SU-DHL-6 (cell line): ENCODE measurements at regions not wholly inside any gene's neighbourhood (a gene's known extent, or its start where the extent isn't known, plus 50 kb on each side); places are given as distances from the start of the nearest gene placed in this dataset.

Experiments
- H2AFZ ChIP-seq: fragments of 200-600 bp; sonication (generic); 2 replicates; pipeline ENCODE4 v1.6.1; 2014; ENCODE audit warnings: low read depth, mild to moderate bottlenecking, moderate library complexity, mixed read lengths, antibody characterized with exemption, low read length; ENCODE audit not compliant: severe bottlenecking
- H3F3A ChIP-seq: fragments of 200-600 bp; shearing (Covaris generic); 2 replicates; pipeline ENCODE4 v1.6.0; 2016; ENCODE audit warnings: antibody characterized with exemption, mild to moderate bottlenecking; ENCODE audit not compliant: insufficient read depth
- H3K27ac ChIP-seq: fragments of 200-600 bp; sonication (generic); 2 replicates; pipeline ENCODE4 v1.5.1; 2016; ENCODE audit warnings: low read depth, mild to moderate bottlenecking, low read length, moderate library complexity, mixed read lengths
- H3K27me3 ChIP-seq: fragments of 200-600 bp; sonication (generic), shearing (Covaris generic); 2 replicates; pipeline ENCODE4 v1.6.0; 2014; ENCODE audit warnings: mild to moderate bottlenecking, low read length
- H3K36me3 ChIP-seq: fragments of 200-600 bp; sonication (generic); 2 replicates; pipeline ENCODE4 v1.6.1; 2014; ENCODE audit warnings: mild to moderate bottlenecking, low read length, mixed read lengths
- H3K4me2 ChIP-seq: fragments of 300-600, 200-600 bp; shearing (Covaris generic), sonication (generic); 2 replicates; pipeline ENCODE4 v1.6.0; 2014; ENCODE audit warnings: low read length, low read depth, mild to moderate bottlenecking; ENCODE audit not compliant: poor library complexity, severe bottlenecking
- H3K4me3 ChIP-seq: fragments of 200-600 bp; sonication (generic); 2 replicates; pipeline ENCODE4 v1.5.1; 2014; ENCODE audit warnings: antibody characterized with exemption, low read length, mild to moderate bottlenecking, mixed read lengths; ENCODE audit not compliant: insufficient read depth, poor library complexity, severe bottlenecking
- H3K79me2 ChIP-seq: fragments of 200-600 bp; sonication (generic); 2 replicates; pipeline ENCODE4 v1.6.1; 2014; ENCODE audit warnings: mild to moderate bottlenecking, low read length, moderate library complexity; ENCODE audit not compliant: insufficient read depth
- H3K9ac ChIP-seq: fragments of 200-600 bp; sonication (generic); 2 replicates; pipeline ENCODE4 v1.7.0; 2014; ENCODE audit warnings: mild to moderate bottlenecking, low read length
- H3K9me2 ChIP-seq: fragments of 200-600 bp; sonication (generic); replicated peaks from 2 replicates; pipeline ENCODE4 v1.6.1; 2014; ENCODE audit warnings: low read length; ENCODE audit not compliant: insufficient read depth
- H3K9me3 ChIP-seq: fragments of 200-600 bp; sonication (generic); 2 replicates; pipeline ENCODE4 v1.6.1; 2014; ENCODE audit warnings: low read length, mixed read lengths; ENCODE audit not compliant: insufficient read depth
- H4K20me1 ChIP-seq: fragments of 200-600 bp; sonication (generic); 2 replicates; pipeline ENCODE4 v1.6.1; 2014; ENCODE audit warnings: low read depth, mild to moderate bottlenecking, antibody characterized with exemption, low read length, moderate library complexity, mixed read lengths
- CTCF ChIP-seq: fragments of 200-600 bp; sonication (generic); IDR thresholded peaks from one replicate; pipeline ENCODE4 v1.5.1; 2017; ENCODE audit warnings: antibody characterized with exemption, mild to moderate bottlenecking, low read length, moderate library complexity; ENCODE audit not compliant: insufficient read depth, poor library complexity, severe bottlenecking
- EZH2phosphoT487 ChIP-seq: fragments of 200-600 bp; sonication (generic), shearing (Covaris generic); conservative IDR thresholded peaks from 2 replicates; pipeline ENCODE4 v1.6.1; 2018; ENCODE audit warnings: mild to moderate bottlenecking, antibody characterized with exemption, low read length, moderate library complexity, mixed read lengths

- Histone ChIP-seq H3K9ac (no peak overlapping the region), H3K4me2 (no peak overlapping the region), H3K27me3 (no peaks in the 10 kb centered on the region), H3K36me3 (no peaks in the 10 kb centered on the region), H3K9me3 (no peaks in the 10 kb centered on the region), H2AFZ (no peak overlapping the region), H3K4me3 (no peak overlapping the region), H4K20me1 (no peaks in the 10 kb centered on the region), H3K27ac (no peak overlapping the region), H3K79me2 (no peaks in the 10 kb centered on the region), H3F3A (no peaks in the 10 kb centered on the region), H3K9me2 (no peaks in the 10 kb centered on the region)
- TF ChIP-seq EZH2phosphoT487 (no peak), CTCF (no peak)
These were observed 286.7 kb downstream of the OTUD1 start for GRCh38 chr10:23725548-23725947.

DNA sequence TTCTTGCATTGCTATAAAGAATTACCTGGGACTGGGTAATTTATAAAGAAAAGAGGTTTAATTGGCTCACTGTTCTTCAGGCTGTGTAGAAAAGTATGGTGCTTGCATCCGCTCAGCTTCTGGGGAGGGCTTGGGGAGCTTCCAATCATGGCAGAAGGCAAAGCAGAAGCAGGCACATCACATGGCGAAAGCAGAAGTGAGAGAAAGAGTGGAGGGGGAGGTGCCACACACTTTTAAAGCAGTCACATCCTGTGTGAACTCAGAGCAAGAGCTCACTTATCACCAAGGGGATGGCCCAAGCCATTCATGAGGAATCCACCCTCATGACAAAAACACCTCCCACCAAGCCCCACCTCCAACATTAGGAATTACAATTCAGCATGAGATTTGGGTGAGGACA, 303.5 kb downstream of the OTUD1 start:
- H3K9me3 ChIP-seq = no peaks in the 10 kb centered on the region
- H3F3A ChIP-seq = no peaks in the 10 kb centered on the region
- TF ChIP-seq CTCF (no peak), EZH2phosphoT487 (no peak)
- no peaks in the 10 kb centered on the region for H3K27me3 ChIP-seq
- no peak overlapping the region for H3K9ac ChIP-seq
- H3K27ac ChIP-seq = no peak overlapping the region
- H3K9me2 ChIP-seq = no peaks in the 10 kb centered on the region
- H3K79me2 ChIP-seq = no peaks in the 10 kb centered on the region
- H4K20me1 ChIP-seq = no peaks in the 10 kb centered on the region
- no peak overlapping the region for H3K4me2 ChIP-seq
- no peak overlapping the region for H2AFZ ChIP-seq
- no peaks in the 10 kb centered on the region for H3K36me3 ChIP-seq
- no peak overlapping the region for H3K4me3 ChIP-seq

- no peak overlapping the region for H3K4me3 ChIP-seq
- H3K79me2 ChIP-seq = no peaks in the 10 kb centered on the region
- TF ChIP-seq EZH2phosphoT487 (no peak), CTCF (no peak)
- H3K27me3 ChIP-seq = no peaks in the 10 kb centered on the region
- H3F3A ChIP-seq = no peaks in the 10 kb centered on the region
- H2AFZ ChIP-seq = no peak overlapping the region
- H3K36me3 ChIP-seq = no peaks in the 10 kb centered on the region
- H3K4me2 ChIP-seq = no peak overlapping the region
- H3K9me2 ChIP-seq = no peaks in the 10 kb centered on the region
- no peaks in the 10 kb centered on the region for H4K20me1 ChIP-seq
- no peak overlapping the region for H3K9ac ChIP-seq
- H3K27ac ChIP-seq = no peak overlapping the region
- H3K9me3 ChIP-seq = no peaks in the 10 kb centered on the region
These were observed 303.9 kb downstream of the OTUD1 start for GRCh38 chr10:23742807-23743206.

- H3K9me3 ChIP-seq = no peaks in the 10 kb centered on the region
- TF ChIP-seq EZH2phosphoT487 (no peak), CTCF (no peak)
- H3K9me2 ChIP-seq = no peaks in the 10 kb centered on the region
- no peaks in the 10 kb centered on the region for H3K79me2 ChIP-seq
- no peaks in the 10 kb centered on the region for H3F3A ChIP-seq
- H3K27me3 ChIP-seq = no peaks in the 10 kb centered on the region
- no peak overlapping the region for H3K9ac ChIP-seq
- no peak overlapping the region for H3K4me3 ChIP-seq
- H4K20me1 ChIP-seq = no peaks in the 10 kb centered on the region
- no peak overlapping the region for H2AFZ ChIP-seq
- no peak overlapping the region for H3K4me2 ChIP-seq
- no peak overlapping the region for H3K27ac ChIP-seq
- H3K36me3 ChIP-seq = no peaks in the 10 kb centered on the region
These were observed 315.3 kb downstream of the OTUD1 start for GRCh38 chr10:23754179-23754578.
